ENCODE measurements at regions not wholly inside any gene's neighbourhood (a gene's known extent, or its start where the extent isn't known, plus 50 kb on each side); places are given as distances from the start of the nearest gene placed in this dataset.

DNA sequence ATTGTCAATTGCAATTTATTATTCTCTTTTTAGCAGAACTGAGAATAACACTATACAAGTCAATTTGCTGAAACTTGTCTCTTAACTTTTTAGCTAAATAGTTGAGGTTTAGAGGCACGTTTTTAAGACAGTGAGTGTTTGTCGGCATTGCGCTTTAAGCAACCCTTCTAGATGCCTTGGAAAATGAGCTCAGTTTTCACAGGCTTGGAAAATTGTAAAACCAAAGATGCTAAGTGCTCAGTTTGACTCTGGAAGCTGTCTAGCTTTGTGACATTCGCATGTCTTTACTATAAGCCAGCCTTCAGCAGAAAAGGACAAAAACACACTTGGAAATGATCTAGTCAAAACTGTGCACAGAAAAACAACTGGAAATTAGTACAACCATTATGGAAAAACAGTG, 500.4 kb downstream of the NEBL start:
- no peak for TF ChIP-seq POLR2A (IDR thresholded peaks at IDR 0.05)
- TF ChIP-seq, protein P1, sequence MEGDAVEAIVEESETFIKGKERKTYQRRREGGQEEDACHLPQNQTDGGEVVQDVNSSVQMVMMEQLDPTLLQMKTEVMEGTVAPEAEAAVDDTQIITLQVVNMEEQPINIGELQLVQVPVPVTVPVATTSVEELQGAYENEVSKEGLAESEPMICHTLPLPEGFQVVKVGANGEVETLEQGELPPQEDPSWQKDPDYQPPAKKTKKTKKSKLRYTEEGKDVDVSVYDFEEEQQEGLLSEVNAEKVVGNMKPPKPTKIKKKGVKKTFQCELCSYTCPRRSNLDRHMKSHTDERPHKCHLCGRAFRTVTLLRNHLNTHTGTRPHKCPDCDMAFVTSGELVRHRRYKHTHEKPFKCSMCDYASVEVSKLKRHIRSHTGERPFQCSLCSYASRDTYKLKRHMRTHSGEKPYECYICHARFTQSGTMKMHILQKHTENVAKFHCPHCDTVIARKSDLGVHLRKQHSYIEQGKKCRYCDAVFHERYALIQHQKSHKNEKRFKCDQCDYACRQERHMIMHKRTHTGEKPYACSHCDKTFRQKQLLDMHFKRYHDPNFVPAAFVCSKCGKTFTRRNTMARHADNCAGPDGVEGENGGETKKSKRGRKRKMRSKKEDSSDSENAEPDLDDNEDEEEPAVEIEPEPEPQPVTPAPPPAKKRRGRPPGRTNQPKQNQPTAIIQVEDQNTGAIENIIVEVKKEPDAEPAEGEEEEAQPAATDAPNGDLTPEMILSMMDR (IDR thresholded peaks at IDR 0.05) = no peak

Data from body of pancreas (tissue), 4 donors.